ENCODE measurements at regions not wholly inside any gene's neighbourhood (a gene's known extent, or its start where the extent isn't known, plus 50 kb on each side); places are given as distances from the start of the nearest gene placed in this dataset.

- intact Hi-C loops (cut with DNase I), result no loop called here
- H3K27me3 ChIP-seq, result no peaks in the 10 kb centered on the region
- no peaks in the 10 kb centered on the region for H3K36me3 ChIP-seq
- H3K27ac ChIP-seq, result no peak overlapping the region
- no peak for DNase-seq (ENCODE audit: low spot score in 2 of 2)
- no peaks in the 10 kb centered on the region for H3K9me3 ChIP-seq
- no peak for TF ChIP-seq CTCF (IDR thresholded peaks at IDR 0.05)
- no peak overlapping the region for H3K4me3 ChIP-seq
- no peaks in the 10 kb centered on the region for H3K4me1 ChIP-seq
These were observed 404.4 kb downstream of the TRIB2 start for GRCh38 chr2:13121096-13121495.

- intact Hi-C loops (cut with DNase I), result no loop called here
These were observed 411.4 kb downstream of the TRIB2 start for GRCh38 chr2:13128139-13128538.

GRCh38 chr2:13135369-13135768 is 418.6 kb downstream of the TRIB2 start:
- H3K27me3 ChIP-seq, result no peaks in the 10 kb centered on the region
- H3K36me3 ChIP-seq, result no peaks in the 10 kb centered on the region
- no peak for DNase-seq (ENCODE audit: low spot score in 2 of 2)
- no peaks in the 10 kb centered on the region for H3K9me3 ChIP-seq
- intact Hi-C loops (cut with DNase I), result no loop called here
- no peak overlapping the region for H3K27ac ChIP-seq
- H3K4me3 ChIP-seq, result no peak overlapping the region
- no peaks in the 10 kb centered on the region for H3K4me1 ChIP-seq
- no peak for TF ChIP-seq CTCF (IDR thresholded peaks at IDR 0.05)

More at GRCh38 chr2:13128139-13128538, 411.4 kb downstream of the TRIB2 start:
- no peaks in the 10 kb centered on the region for H3K9me3 ChIP-seq
- H3K36me3 ChIP-seq, result no peaks in the 10 kb centered on the region
- no peaks in the 10 kb centered on the region for H3K4me1 ChIP-seq
- no peak overlapping the region for H3K27ac ChIP-seq
- no peak for DNase-seq (ENCODE audit: low spot score in 2 of 2)
- H3K27me3 ChIP-seq, result no peaks in the 10 kb centered on the region
- no peak overlapping the region for H3K4me3 ChIP-seq
- TF ChIP-seq CTCF (IDR thresholded peaks at IDR 0.05), result no peak

GRCh38 chr2:13135856-13136255 is 419.1 kb downstream of the TRIB2 start:
- H3K9me3 ChIP-seq, result no peaks in the 10 kb centered on the region
- no peaks in the 10 kb centered on the region for H3K4me1 ChIP-seq
- no peak for TF ChIP-seq CTCF (IDR thresholded peaks at IDR 0.05)
- no peak overlapping the region for H3K27ac ChIP-seq
- no peak overlapping the region for H3K4me3 ChIP-seq
- H3K27me3 ChIP-seq, result no peaks in the 10 kb centered on the region
- intact Hi-C loops (cut with DNase I), result no loop called here
- no peak for DNase-seq (ENCODE audit: low spot score in 2 of 2)
- H3K36me3 ChIP-seq, result no peaks in the 10 kb centered on the region

GRCh38 chr2:13137679-13138078 is 420.9 kb downstream of the TRIB2 start:
- DNase-seq (ENCODE audit: low spot score in 2 of 2), result no peak
- H3K9me3 ChIP-seq, result no peaks in the 10 kb centered on the region
- H3K27ac ChIP-seq, result no peak overlapping the region
- H3K27me3 ChIP-seq, result no peaks in the 10 kb centered on the region
- no peaks in the 10 kb centered on the region for H3K4me1 ChIP-seq
- intact Hi-C loops (cut with DNase I), result no loop called here
- H3K4me3 ChIP-seq, result no peak overlapping the region
- no peak for TF ChIP-seq CTCF (IDR thresholded peaks at IDR 0.05)
- no peaks in the 10 kb centered on the region for H3K36me3 ChIP-seq

GRCh38 chr2:13141315-13141714 is 424.6 kb downstream of the TRIB2 start:
- DNase-seq (ENCODE audit: low spot score in 2 of 2), result no peak
- Histone ChIP-seq H3K9me3 (no peaks in the 10 kb centered on the region), H3K27me3 (no peaks in the 10 kb centered on the region), H3K4me1 (no peaks in the 10 kb centered on the region), H3K4me3 (no peak overlapping the region), H3K27ac (no peak overlapping the region), H3K36me3 (no peaks in the 10 kb centered on the region)
- no peak for TF ChIP-seq CTCF (IDR thresholded peaks at IDR 0.05)
- intact Hi-C loops (cut with DNase I), result no loop called here
